ENCODE measurements at regions not wholly inside any gene's neighbourhood (a gene's known extent, or its start where the extent isn't known, plus 50 kb on each side); places are given as distances from the start of the nearest gene placed in this dataset.

- TF ChIP-seq, protein P1, sequence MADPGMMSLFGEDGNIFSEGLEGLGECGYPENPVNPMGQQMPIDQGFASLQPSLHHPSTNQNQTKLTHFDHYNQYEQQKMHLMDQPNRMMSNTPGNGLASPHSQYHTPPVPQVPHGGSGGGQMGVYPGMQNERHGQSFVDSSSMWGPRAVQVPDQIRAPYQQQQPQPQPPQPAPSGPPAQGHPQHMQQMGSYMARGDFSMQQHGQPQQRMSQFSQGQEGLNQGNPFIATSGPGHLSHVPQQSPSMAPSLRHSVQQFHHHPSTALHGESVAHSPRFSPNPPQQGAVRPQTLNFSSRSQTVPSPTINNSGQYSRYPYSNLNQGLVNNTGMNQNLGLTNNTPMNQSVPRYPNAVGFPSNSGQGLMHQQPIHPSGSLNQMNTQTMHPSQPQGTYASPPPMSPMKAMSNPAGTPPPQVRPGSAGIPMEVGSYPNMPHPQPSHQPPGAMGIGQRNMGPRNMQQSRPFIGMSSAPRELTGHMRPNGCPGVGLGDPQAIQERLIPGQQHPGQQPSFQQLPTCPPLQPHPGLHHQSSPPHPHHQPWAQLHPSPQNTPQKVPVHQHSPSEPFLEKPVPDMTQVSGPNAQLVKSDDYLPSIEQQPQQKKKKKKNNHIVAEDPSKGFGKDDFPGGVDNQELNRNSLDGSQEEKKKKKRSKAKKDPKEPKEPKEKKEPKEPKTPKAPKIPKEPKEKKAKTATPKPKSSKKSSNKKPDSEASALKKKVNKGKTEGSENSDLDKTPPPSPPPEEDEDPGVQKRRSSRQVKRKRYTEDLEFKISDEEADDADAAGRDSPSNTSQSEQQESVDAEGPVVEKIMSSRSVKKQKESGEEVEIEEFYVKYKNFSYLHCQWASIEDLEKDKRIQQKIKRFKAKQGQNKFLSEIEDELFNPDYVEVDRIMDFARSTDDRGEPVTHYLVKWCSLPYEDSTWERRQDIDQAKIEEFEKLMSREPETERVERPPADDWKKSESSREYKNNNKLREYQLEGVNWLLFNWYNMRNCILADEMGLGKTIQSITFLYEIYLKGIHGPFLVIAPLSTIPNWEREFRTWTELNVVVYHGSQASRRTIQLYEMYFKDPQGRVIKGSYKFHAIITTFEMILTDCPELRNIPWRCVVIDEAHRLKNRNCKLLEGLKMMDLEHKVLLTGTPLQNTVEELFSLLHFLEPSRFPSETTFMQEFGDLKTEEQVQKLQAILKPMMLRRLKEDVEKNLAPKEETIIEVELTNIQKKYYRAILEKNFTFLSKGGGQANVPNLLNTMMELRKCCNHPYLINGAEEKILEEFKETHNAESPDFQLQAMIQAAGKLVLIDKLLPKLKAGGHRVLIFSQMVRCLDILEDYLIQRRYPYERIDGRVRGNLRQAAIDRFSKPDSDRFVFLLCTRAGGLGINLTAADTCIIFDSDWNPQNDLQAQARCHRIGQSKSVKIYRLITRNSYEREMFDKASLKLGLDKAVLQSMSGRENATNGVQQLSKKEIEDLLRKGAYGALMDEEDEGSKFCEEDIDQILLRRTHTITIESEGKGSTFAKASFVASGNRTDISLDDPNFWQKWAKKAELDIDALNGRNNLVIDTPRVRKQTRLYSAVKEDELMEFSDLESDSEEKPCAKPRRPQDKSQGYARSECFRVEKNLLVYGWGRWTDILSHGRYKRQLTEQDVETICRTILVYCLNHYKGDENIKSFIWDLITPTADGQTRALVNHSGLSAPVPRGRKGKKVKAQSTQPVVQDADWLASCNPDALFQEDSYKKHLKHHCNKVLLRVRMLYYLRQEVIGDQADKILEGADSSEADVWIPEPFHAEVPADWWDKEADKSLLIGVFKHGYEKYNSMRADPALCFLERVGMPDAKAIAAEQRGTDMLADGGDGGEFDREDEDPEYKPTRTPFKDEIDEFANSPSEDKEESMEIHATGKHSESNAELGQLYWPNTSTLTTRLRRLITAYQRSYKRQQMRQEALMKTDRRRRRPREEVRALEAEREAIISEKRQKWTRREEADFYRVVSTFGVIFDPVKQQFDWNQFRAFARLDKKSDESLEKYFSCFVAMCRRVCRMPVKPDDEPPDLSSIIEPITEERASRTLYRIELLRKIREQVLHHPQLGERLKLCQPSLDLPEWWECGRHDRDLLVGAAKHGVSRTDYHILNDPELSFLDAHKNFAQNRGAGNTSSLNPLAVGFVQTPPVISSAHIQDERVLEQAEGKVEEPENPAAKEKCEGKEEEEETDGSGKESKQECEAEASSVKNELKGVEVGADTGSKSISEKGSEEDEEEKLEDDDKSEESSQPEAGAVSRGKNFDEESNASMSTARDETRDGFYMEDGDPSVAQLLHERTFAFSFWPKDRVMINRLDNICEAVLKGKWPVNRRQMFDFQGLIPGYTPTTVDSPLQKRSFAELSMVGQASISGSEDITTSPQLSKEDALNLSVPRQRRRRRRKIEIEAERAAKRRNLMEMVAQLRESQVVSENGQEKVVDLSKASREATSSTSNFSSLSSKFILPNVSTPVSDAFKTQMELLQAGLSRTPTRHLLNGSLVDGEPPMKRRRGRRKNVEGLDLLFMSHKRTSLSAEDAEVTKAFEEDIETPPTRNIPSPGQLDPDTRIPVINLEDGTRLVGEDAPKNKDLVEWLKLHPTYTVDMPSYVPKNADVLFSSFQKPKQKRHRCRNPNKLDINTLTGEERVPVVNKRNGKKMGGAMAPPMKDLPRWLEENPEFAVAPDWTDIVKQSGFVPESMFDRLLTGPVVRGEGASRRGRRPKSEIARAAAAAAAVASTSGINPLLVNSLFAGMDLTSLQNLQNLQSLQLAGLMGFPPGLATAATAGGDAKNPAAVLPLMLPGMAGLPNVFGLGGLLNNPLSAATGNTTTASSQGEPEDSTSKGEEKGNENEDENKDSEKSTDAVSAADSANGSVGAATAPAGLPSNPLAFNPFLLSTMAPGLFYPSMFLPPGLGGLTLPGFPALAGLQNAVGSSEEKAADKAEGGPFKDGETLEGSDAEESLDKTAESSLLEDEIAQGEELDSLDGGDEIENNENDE (IDR thresholded peaks at IDR 0.05; ENCODE audit: insufficient replicate concordance, low read length), result no peak
- TF ChIP-seq, protein P2, sequence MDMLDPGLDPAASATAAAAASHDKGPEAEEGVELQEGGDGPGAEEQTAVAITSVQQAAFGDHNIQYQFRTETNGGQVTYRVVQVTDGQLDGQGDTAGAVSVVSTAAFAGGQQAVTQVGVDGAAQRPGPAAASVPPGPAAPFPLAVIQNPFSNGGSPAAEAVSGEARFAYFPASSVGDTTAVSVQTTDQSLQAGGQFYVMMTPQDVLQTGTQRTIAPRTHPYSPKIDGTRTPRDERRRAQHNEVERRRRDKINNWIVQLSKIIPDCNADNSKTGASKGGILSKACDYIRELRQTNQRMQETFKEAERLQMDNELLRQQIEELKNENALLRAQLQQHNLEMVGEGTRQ (IDR thresholded peaks at IDR 0.05; ENCODE audit: low read length), result no peak
- no peak for TF ChIP-seq ATF3 (IDR thresholded peaks at IDR 0.05; ENCODE audit: insufficient read depth, low read depth, low read length)
- no peak for TF ChIP-seq SUZ12 (IDR thresholded peaks at IDR 0.05; ENCODE audit: low read length)
- no peak for TF ChIP-seq HDAC6 (IDR thresholded peaks at IDR 0.05; ENCODE audit: low read depth, low read length)
- no peak for TF ChIP-seq TEAD4 (IDR thresholded peaks at IDR 0.05; ENCODE audit: low read depth, low read length)
- no peak for TF ChIP-seq SP2 (IDR thresholded peaks at IDR 0.05; ENCODE audit: low read length)
- TF ChIP-seq ASH2L (IDR thresholded peaks at IDR 0.05; ENCODE audit: low read length), result no peak
- TF ChIP-seq YY1 (IDR thresholded peaks at IDR 0.05; ENCODE audit: low read depth, low read length), result no peak
- TF ChIP-seq SRF (IDR thresholded peaks at IDR 0.05; ENCODE audit: low read depth, low read length), result no peak
- no peak for TF ChIP-seq RAD21 (IDR thresholded peaks at IDR 0.05 in 1 of 2, conservative IDR thresholded peaks at IDR 0.05 in 1 of 2; ENCODE audit: low read depth in 2 of 2, low read length in 2 of 2)
These were observed 157.1 kb upstream of the DLX2 start (continued) for GRCh38 chr2:172259827-172260226.
